ENCODE measurements at regions not wholly inside any gene's neighbourhood (a gene's known extent, or its start where the extent isn't known, plus 50 kb on each side); places are given as distances from the start of the nearest gene placed in this dataset.

- TF ChIP-seq JUN (IDR thresholded peaks at IDR 0.05) (no peak), SMC3 (IDR thresholded peaks at IDR 0.05) (no peak), CTCF (IDR thresholded peaks at IDR 0.05) (no peak), ZNF302 (CRISPR knock-in tag; IDR thresholded peaks at IDR 0.05) (no peak)
Observed at GRCh38 chr12:23238957-23239356, 614.0 kb downstream of the ETNK1 start.

Measured in A549 (cell line).